Thymus (tissue), 11 donors: ENCODE measurements at regions not wholly inside any gene's neighbourhood (a gene's known extent, or its start where the extent isn't known, plus 50 kb on each side); places are given as distances from the start of the nearest gene placed in this dataset.

Experiments
- DNase-seq, 9 donors: peaks; one replicate each; pipeline ENCODE4 v3.0.0-alpha.2; 2013; ENCODE audit warnings: low spot score in 9 of 9, low read depth in 6 of 9, missing footprints in 1 of 9
- H3K27ac ChIP-seq, 2 donors: one replicate each; pipeline ENCODE4 v1.5.1; 2013; ENCODE audit warnings: control low read depth in 1 of 2, low read depth in 1 of 2, low read length in 1 of 2, mild to moderate bottlenecking in 1 of 2, moderate library complexity in 1 of 2
- H3K27me3 ChIP-seq, 2 donors: one replicate each; pipeline ENCODE4 v1.5.1; 2013; ENCODE audit warnings: low read length in 1 of 2; ENCODE audit not compliant: control insufficient read depth in 2 of 2, insufficient read depth in 1 of 2
- H3K36me3 ChIP-seq, 2 donors: one replicate each; pipeline ENCODE4 v1.5.1; 2013; ENCODE audit warnings: low read length in 1 of 2, mild to moderate bottlenecking in 1 of 2, moderate library complexity in 1 of 2; ENCODE audit not compliant: control insufficient read depth in 2 of 2, insufficient read depth in 2 of 2
- H3K4me1 ChIP-seq, 2 donors: one replicate each; pipeline ENCODE4 v1.5.1; 2013; ENCODE audit warnings: low read length in 2 of 2; ENCODE audit not compliant: control insufficient read depth in 2 of 2, insufficient read depth in 2 of 2
- H3K4me3 ChIP-seq, 2 donors: one replicate each; pipeline ENCODE4 v1.5.1; 2013; ENCODE audit warnings: low read length in 2 of 2, control low read depth in 1 of 2, mild to moderate bottlenecking in 1 of 2
- H3K9me3 ChIP-seq, 2 donors: one replicate each; pipeline ENCODE4 v1.5.1; 2013; ENCODE audit warnings: low read length in 1 of 2, mild to moderate bottlenecking in 1 of 2; ENCODE audit not compliant: control insufficient read depth in 2 of 2, insufficient read depth in 1 of 2
- WGBS: extraction: QIAGEN DNeasy Blood & Tissue Kit; methylation state at CpG from one replicate; pipeline ENCODE4 v1.1.7; 2013; 5-methylcytosine and 5-hydroxymethylcytosine counted together
- donor health status: healthy.

GRCh38 chr5:120080781-120081180 is 383.3 kb upstream of the PRR16 start:
- no peak for DNase-seq
- H3K4me3 ChIP-seq: no peak overlapping the region
- no peaks in the 10 kb centered on the region for H3K27me3 ChIP-seq
- H3K36me3 ChIP-seq: no peaks in the 10 kb centered on the region
- WGBS: 77% methylated on average over 3 of the region's 3 CpGs
- H3K9me3 ChIP-seq: no peaks in the 10 kb centered on the region
- H3K4me1 ChIP-seq: no peaks in the 10 kb centered on the region
- no peak overlapping the region for H3K27ac ChIP-seq

- H3K4me1 ChIP-seq: no peaks in the 10 kb centered on the region
- no peaks in the 10 kb centered on the region for H3K36me3 ChIP-seq
- no peak overlapping the region for H3K4me3 ChIP-seq
- WGBS: 94% methylated on average over 3 of the region's 3 CpGs
- no peak for DNase-seq
- H3K27me3 ChIP-seq: no peaks in the 10 kb centered on the region
- no peaks in the 10 kb centered on the region for H3K9me3 ChIP-seq
- H3K27ac ChIP-seq: no peak overlapping the region
Measured at GRCh38 chr5:120082316-120083068, 381.6 kb upstream of the PRR16 start.

GRCh38 chr5:120083851-120084542 is 380.1 kb upstream of the PRR16 start:
- no peaks in the 10 kb centered on the region for H3K9me3 ChIP-seq
- H3K36me3 ChIP-seq: no peaks in the 10 kb centered on the region
- no peak overlapping the region for H3K4me3 ChIP-seq
- DNase-seq: no peak
- H3K27ac ChIP-seq: no peak overlapping the region
- H3K27me3 ChIP-seq: no peaks in the 10 kb centered on the region
- no peaks in the 10 kb centered on the region for H3K4me1 ChIP-seq

GRCh38 chr5:120084543-120084870 is 379.6 kb upstream of the PRR16 start:
- Histone ChIP-seq H3K27ac (no peak overlapping the region), H3K9me3 (no peaks in the 10 kb centered on the region), H3K4me3 (no peak overlapping the region), H3K36me3 (no peaks in the 10 kb centered on the region), H3K27me3 (no peaks in the 10 kb centered on the region), H3K4me1 (no peaks in the 10 kb centered on the region)
- DNase-seq: no peak
- 70% methylated on average over 2 of the region's 2 CpGs for WGBS

- DNase-seq: no peak
- Histone ChIP-seq H3K36me3 (no peaks in the 10 kb centered on the region), H3K27me3 (no peaks in the 10 kb centered on the region), H3K27ac (no peak overlapping the region), H3K4me1 (no peaks in the 10 kb centered on the region), H3K4me3 (no peak overlapping the region), H3K9me3 (no peaks in the 10 kb centered on the region)
- 94% methylated on average over 2 of the region's 2 CpGs for WGBS
Measured at GRCh38 chr5:120086081-120086480, 378.0 kb upstream of the PRR16 start.

GRCh38 chr5:120088412-120088811 is 375.7 kb upstream of the PRR16 start:
- 84% methylated on average over 2 of the region's 2 CpGs for WGBS
- Histone ChIP-seq H3K9me3 (no peaks in the 10 kb centered on the region), H3K4me1 (no peaks in the 10 kb centered on the region), H3K36me3 (no peaks in the 10 kb centered on the region), H3K27me3 (no peaks in the 10 kb centered on the region), H3K27ac (no peak overlapping the region), H3K4me3 (no peak overlapping the region)
- DNase-seq: no peak

GRCh38 chr5:120088836-120089235 is 375.3 kb upstream of the PRR16 start:
- Histone ChIP-seq H3K4me3 (no peak overlapping the region), H3K36me3 (no peaks in the 10 kb centered on the region), H3K9me3 (no peaks in the 10 kb centered on the region), H3K4me1 (no peaks in the 10 kb centered on the region), H3K27ac (no peak overlapping the region), H3K27me3 (no peaks in the 10 kb centered on the region)
- 12% methylated on average over 1 of the region's 1 CpG for WGBS
- DNase-seq: peak in 1 of 9 donors; percentile 12

GRCh38 chr5:120091376-120091948 is 372.6 kb upstream of the PRR16 start:
- DNase-seq: no peak
- H3K36me3 ChIP-seq: no peaks in the 10 kb centered on the region
- H3K27ac ChIP-seq: no peak overlapping the region
- H3K9me3 ChIP-seq: no peaks in the 10 kb centered on the region
- no peaks in the 10 kb centered on the region for H3K4me1 ChIP-seq
- H3K4me3 ChIP-seq: no peak overlapping the region
- 84% methylated on average over 3 of the region's 3 CpGs for WGBS
- no peaks in the 10 kb centered on the region for H3K27me3 ChIP-seq

GRCh38 chr5:120092649-120093048 is 371.5 kb upstream of the PRR16 start:
- Histone ChIP-seq H3K36me3 (no peaks in the 10 kb centered on the region), H3K27ac (no peak overlapping the region), H3K9me3 (no peaks in the 10 kb centered on the region), H3K4me3 (no peak overlapping the region), H3K4me1 (no peaks in the 10 kb centered on the region), H3K27me3 (no peaks in the 10 kb centered on the region)
- DNase-seq: no peak
- 69% methylated on average over 2 of the region's 2 CpGs for WGBS
